HS-5 (cell line): ENCODE measurements at regions not wholly inside any gene's neighbourhood (a gene's known extent, or its start where the extent isn't known, plus 50 kb on each side); places are given as distances from the start of the nearest gene placed in this dataset.
A peak's percentile ranks its signal among the peaks of the same experiment; 100 is the strongest.
"Not testable (repeated sequence)": the region's sequence is repeated elsewhere in the genome, so short reads cannot be mapped to it uniquely, and the experiment has no call there.

Experiments
- DNase-seq: peaks from one replicate; pipeline ENCODE4 v3.0.0-alpha.2; 2012; ENCODE audit warnings: low read depth

DNA sequence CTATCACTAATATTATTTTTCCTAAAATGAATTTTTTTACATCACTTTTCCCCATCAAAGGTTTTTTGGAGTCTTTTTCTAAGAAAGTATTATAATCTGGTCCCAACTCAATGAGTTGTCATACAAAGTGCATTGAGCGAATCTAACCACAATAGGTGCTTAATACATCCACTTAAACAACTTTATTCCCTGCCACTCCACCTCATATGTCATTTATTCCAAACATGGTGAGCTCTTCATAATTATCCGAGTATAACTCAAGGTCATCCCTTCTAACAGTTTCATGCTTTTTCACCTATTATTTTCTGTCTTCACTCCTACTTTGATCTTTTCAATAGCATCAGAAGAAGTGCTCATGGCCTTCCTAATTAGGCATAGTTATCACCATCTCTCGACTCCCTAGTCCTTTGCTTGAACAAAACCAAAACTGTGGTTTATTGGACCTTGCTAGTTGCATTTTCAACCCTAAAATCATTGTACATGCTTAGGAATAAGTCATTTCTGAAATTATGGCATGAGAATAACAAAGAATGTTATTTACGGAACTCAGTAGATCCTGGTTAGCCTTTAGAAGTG lies 754.7 kb upstream of the CTNND2 start:
- DNase-seq: no peak

DNA sequence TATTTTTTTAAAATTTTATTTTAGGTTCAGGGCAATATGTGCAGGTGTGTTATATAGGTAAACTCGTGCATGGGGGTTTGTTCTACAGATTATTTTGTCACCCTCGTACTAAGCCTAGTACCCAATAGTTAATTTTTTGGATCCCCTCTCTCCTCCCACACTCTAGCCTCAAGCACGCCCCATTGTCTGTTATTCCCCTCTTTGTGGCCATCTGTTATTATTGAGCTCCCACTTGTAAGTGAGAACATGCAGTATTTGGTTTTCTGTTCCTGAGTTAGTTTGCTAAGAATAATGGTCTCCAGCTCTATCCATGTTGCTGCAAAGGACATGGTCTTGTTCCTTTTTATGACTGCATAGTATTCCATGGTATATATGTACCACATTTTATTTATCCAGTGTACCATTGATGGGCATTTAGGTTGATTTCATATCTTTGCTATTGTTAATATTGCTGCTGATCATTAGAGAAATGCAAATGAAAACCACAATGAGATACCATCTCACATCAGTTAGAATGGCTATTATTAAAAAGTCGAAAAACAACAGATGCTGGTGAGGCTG lies 753.7 kb upstream of the CTNND2 start:
- not testable (repeated sequence) for DNase-seq

DNA sequence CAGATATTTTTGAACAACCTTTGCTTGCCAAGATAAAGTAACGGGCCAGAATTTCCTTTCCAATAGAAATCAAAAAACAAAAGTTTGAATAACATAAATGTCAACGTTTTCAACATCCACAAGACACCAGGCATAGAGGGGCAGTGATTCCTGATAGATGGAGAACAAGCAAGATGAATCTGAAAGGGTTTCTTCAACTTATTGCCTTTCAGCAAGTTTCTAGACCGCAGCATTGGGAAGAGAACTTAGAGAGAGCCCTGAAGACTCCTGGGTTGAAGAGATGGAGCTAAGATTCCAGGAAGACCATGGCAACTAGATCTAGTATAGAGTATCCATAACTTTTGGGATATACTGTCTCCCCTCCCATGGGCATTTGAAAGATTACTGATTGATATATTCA lies 751.4 kb upstream of the CTNND2 start:
- no peak for DNase-seq

GRCh38 chr5:12652201-12652600 lies 748.0 kb upstream of the CTNND2 start:
- DNase-seq: no peak

DNA sequence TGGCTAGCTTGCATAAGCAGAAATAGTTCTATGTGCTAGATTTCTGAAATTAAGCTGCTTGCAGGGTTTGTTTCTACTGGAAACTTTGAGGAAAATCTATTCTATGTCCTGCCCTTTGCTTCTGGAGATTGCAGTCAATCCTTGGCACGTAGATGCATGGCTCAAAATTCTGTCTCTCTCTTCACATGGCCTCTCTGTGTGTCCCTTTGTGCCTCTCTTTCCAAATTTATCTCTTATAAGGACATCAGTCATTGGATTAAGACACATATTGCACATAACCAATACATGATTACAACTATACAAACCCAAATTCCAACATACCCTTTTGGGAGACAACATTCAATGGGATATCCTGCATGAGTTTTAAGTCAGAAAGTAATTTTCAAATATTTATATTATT lies 744.3 kb upstream of the CTNND2 start:
- no peak for DNase-seq

DNA sequence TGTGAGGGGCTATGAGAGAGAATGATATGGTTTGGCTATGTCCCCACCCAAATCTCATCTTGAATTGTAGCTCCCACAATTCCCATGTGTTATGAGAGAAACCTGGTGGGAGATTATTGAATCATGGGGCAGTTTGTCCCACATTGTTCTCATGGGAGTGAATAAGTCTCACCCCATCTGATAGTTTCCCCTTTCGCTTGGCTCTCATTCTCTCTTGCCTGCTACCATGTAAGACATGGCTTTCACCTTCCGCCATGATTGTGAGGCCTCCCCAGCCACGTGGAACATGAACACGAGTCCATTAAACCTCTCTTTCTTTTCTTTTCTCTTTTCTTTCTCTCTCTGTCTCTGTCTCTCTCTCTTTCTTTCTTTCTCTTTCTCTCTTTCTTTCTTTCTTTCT lies 743.4 kb upstream of the CTNND2 start:
- DNase-seq: no peak

- no peak for DNase-seq
Observed at GRCh38 chr5:12645582-12645981, 741.3 kb upstream of the CTNND2 start.

- peak; percentile 5 for DNase-seq
Observed at GRCh38 chr5:12636209-12636608, 732.0 kb upstream of the CTNND2 start.

DNA sequence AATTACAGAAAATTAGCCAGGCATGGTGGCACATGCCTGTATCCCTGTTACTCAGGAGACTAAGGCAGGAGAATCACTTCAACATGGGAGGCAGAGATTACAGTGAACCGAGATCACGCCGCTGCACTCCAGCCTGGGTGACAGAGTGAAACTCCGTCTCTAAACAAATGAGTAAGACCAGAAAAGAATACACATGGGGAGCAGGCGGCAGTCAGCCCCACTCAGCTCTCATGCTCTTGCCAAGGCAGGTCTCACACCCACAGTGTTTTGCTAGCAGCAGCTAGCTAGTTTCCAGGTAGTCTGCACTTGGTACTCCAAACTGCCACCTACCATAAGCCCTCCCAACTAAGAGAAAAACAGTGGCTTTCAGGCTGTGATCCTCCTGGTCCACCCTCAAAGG lies 722.3 kb upstream of the CTNND2 start:
- no peak for DNase-seq

DNA sequence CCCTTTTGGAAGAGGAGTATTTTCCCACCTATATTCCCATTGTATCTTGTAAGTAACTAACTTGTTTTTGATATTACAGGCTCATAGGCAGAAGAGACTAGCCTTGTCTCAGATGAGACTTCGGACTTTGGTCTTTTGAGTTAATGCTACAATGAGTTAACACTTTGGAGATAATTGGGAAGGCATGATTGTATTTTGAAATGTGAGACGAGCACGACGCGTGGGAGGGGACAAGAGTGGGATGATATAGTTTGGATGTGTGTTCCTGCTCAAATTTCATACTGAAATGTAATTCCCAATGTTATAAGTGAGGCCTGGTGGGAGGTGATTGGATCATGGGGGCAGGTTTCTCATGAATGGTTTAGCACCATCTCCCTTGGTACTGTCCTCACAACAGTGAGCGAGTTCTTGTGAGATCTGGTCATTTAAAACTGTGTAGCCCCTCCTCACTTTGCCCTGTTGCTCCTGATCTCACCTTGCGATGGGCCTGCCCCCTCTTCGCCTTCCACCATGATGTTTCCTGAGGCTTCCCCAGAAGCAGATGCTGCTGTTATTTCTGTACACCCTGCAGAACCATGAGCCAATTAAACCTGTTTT lies 721.5 kb upstream of the CTNND2 start:
- no peak for DNase-seq

DNA sequence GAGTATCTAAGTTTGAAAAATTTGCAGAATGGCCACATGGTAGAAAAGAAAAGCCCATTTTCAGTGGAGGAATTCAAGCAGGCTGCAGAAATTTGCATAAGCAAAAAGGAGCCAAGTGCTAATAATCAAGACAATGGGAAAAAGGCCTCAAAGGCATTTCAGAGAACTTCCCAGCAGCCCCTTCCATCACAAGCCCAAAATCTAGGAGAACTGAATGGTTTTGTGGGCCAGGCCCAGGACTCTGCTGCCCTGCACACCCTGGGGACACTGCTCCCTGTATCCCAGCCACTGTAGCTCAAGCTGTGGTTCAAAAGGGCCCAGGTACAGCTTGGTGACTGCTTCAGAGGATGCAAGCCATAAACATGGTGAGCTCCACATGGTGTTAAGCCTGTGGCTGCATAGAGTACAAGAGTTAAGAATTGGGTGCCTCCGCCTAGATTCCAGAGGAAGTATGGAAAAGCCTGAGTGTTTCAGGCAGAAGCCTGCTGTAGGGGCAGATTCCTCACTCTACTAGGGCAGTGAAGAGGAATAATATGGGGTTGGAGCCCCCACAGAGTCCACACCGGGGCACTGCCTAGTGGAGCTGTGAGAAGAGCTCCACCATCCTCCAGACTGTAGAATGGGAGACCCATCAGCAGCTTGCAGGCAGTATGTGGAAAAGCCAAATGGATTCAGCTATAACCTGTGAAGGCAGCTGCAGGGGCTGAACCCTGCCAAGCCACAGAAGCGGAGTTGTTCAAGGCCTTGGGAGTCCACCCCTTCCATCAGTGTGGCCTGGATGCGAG lies 720.7 kb upstream of the CTNND2 start:
- no peak for DNase-seq

GRCh38 chr5:12623408-12623807 lies 719.2 kb upstream of the CTNND2 start:
- DNase-seq: no peak

DNA sequence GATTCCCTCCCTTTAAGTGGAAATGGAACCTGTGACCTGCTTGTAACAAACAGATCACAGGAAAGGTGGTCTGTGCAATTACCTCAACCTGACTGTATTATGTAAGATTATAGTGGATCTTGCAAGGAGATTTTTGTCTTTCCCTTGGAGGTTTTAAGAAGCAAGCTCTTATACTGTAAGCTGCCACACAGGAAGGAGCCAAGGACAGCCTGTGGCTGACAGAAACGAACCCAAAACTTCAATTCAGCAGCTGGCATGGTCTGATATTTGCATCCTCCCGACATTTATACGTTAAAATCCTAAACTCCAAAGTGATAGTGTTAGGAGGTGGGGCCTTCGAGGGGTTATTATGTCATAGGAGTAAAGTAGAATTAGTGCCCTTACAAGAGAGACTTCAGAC lies 711.8 kb upstream of the CTNND2 start:
- no peak for DNase-seq

DNA sequence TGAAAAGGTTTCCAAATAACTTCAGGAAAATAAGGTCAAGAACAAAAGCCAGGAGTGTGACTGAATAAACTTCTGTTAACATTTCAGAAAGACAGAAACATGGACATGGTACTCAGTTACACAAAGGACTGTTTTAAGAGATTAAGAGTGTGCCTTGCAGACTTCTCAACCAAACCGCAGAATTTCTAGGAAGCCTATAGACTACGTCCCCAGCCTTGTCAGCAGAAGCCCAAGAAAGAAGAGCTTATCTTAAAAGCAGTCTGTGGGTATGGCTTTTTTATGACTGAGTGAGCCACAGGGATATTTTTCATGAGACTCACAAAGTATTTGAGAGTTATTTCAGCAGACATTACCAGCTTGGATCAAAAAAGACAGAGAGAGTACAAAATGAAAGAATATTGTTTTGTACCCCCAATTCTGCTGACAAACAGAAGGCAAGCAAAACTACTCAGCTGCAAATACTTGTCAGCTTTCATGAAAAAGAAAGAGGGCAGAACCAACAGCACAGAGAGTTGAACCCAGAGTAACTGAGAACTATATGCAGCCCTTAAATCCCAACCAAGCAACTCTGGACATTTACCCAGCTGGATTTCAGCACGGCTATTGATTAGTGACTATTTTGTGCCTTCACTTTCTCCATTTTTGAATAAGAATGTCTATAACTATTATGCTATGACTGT lies 711.0 kb upstream of the CTNND2 start:
- DNase-seq: no peak

- DNase-seq: no peak
Observed at GRCh38 chr5:12614608-12615007, 710.4 kb upstream of the CTNND2 start.

- no peak for DNase-seq
Observed at GRCh38 chr5:12611132-12611531, 706.9 kb upstream of the CTNND2 start.

DNA sequence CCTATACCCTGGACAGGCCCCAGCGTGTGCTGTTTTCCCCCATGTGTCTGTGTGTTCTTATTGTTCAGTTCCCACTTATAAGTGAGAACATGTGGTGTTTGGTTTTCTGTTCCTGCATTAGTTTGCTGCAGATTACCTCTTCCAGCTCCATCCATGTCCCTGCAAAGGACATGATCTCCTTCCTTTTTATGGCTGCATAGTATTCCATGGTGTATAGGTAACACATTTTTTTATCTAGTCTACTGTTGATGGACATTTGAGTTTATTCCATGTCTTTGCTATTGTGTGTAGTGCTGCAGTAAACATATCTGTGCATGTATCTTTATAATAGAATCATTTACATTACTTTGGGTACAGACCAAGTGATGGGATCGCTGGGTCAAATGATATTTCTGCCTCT lies 703.6 kb upstream of the CTNND2 start:
- not testable (repeated sequence) for DNase-seq

GRCh38 chr5:12592228-12592627 lies 688.0 kb upstream of the CTNND2 start:
- DNase-seq: no peak

- no peak for DNase-seq
Observed at GRCh38 chr5:12586406-12586805, 682.2 kb upstream of the CTNND2 start.

- DNase-seq: not testable (repeated sequence)
Observed at GRCh38 chr5:12578803-12579202, 674.6 kb upstream of the CTNND2 start.

GRCh38 chr5:12576953-12577352 lies 672.7 kb upstream of the CTNND2 start:
- DNase-seq: not testable (repeated sequence)

DNA sequence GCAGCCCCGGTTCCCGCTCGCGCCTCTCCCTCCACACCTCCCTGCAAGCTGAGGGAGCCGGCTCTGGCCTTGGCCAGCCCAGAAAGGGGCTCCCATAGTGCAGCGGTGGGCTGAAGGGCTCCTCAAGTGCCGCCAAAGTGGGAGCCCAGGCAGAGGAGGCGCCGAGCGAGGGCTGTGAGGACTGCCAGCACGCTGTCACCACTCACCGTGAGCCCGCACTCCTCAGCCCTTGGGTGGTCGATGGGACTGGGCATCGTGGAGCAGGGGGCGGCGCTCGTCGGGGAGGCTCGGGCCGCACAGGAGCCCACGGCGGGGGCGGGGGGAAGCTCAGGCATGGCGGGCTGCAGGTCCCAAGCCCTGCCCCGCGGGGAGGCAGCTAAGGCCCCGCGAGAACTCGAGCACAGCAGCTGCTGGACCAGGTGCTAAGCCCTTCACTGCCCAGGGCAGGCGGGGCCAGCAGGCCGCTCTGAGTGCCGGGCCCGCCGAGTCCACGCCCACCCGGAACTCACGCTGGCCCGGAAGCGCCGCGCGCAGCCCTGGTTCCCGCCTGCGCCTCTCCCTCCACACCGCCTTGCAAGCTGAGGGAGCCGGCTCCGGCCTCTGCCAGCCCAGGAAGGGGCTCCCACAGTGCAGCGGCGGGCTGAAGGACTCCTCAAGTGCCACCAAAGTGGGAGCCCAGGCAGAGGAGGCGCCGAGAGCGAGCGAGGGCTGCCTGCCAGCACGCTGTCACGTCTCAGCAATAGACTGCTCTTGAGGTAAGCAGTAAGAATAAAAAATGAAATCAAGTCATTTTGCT lies 670.2 kb upstream of the CTNND2 start:
- not testable (repeated sequence) for DNase-seq
